Right atrium auricular region (tissue), 2 donors: ENCODE measurements at regions not wholly inside any gene's neighbourhood (a gene's known extent, or its start where the extent isn't known, plus 50 kb on each side); places are given as distances from the start of the nearest gene placed in this dataset.
"Not testable (repeated sequence)": the region's sequence is repeated elsewhere in the genome, so short reads cannot be mapped to it uniquely, and the experiment has no call there.

Source experiments
- DNase-seq: peaks from one replicate; pipeline ENCODE4 v3.0.0-alpha.2; 2019; ENCODE audit warnings: low spot score
- H3K27ac ChIP-seq, 2 donors: fragments of 200-600 bp; sonication (generic); 1 replicate in 1 of 2; 2 replicates in 1 of 2; pipeline ENCODE4 v1.5.1; 2016 to 2019
- H3K27me3 ChIP-seq, 2 donors: fragments of 200-600 bp; sonication (generic); one replicate each; pipeline versions ENCODE4 v1.5.1 to v1.6.0; 2017 to 2019
- H3K36me3 ChIP-seq: fragments of 200-600 bp; sonication (generic); one replicate; pipeline ENCODE4 v1.5.1; 2016
- H3K4me1 ChIP-seq, 2 donors: fragments of 200-600 bp; sonication (generic); one replicate each; pipeline versions ENCODE4 v1.5.1 to v1.6.0; 2017 to 2019
- H3K4me3 ChIP-seq, 2 donors: fragments of 200-600 bp; sonication (generic); 1 replicate in 1 of 2; 2 replicates in 1 of 2; pipeline ENCODE4 v1.5.1; 2017 to 2019; ENCODE audit warnings: mild to moderate bottlenecking in 1 of 2, moderate library complexity in 1 of 2
- H3K9me3 ChIP-seq, 2 donors: fragments of 200-600 bp; sonication (generic); one replicate each; pipeline ENCODE4 v1.5.1; 2019
- TF ChIP-seq, protein P1 (sequence below), 2 donors: fragments of 200-600 bp; sonication (generic); IDR thresholded peaks; one replicate each; pipeline ENCODE4 v1.5.1; 2019; ENCODE audit warnings: antibody characterized with exemption in 2 of 2

DNA sequence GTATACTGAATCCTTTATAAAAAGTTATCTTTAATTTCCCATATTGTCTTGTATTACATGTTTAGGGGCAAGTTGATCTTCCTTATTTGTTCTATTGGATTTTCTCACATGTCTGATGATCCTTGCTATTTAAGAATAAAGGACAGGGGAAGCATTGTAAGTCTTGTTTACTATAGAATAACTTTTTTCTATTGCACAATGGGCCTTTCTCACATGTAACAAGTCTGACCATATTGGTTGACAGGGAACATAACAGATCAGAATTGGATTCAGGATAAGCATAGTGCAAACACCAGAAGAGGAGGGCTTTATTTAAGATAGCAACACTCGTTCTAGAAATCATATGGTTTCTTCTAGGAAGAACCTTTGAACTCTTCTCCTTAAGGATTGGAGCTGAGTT lies 257.9 kb upstream of the RBMS3 start:
- no peaks in the 10 kb centered on the region for H3K9me3 ChIP-seq
- DNase-seq: no peak
- H3K4me3 ChIP-seq: no peak overlapping the region
- H3K36me3 ChIP-seq: no peaks in the 10 kb centered on the region
- H3K4me1 ChIP-seq: no peaks in the 10 kb centered on the region
- TF ChIP-seq, protein P1, sequence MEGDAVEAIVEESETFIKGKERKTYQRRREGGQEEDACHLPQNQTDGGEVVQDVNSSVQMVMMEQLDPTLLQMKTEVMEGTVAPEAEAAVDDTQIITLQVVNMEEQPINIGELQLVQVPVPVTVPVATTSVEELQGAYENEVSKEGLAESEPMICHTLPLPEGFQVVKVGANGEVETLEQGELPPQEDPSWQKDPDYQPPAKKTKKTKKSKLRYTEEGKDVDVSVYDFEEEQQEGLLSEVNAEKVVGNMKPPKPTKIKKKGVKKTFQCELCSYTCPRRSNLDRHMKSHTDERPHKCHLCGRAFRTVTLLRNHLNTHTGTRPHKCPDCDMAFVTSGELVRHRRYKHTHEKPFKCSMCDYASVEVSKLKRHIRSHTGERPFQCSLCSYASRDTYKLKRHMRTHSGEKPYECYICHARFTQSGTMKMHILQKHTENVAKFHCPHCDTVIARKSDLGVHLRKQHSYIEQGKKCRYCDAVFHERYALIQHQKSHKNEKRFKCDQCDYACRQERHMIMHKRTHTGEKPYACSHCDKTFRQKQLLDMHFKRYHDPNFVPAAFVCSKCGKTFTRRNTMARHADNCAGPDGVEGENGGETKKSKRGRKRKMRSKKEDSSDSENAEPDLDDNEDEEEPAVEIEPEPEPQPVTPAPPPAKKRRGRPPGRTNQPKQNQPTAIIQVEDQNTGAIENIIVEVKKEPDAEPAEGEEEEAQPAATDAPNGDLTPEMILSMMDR (IDR thresholded peaks at IDR 0.05): no peak
- no peaks in the 10 kb centered on the region for H3K27me3 ChIP-seq
- H3K27ac ChIP-seq: no peak overlapping the region

DNA sequence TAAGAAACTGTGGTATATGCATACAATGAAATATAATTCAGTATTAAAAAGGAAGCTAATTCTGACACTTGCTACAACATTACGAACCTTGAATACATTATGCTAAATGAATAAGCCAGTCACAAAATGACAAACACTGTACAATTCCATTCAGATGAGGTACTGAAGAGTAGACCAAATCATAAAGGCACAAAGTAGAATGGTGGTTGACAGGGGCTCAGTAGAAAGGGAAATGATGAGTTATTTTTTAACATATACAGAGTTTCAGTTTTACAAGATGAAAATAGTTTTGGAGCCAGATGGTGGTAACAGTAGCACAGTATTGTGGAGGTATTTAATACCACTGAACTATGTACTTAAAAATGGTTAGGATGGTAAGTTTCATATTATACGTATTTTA lies 254.6 kb upstream of the RBMS3 start:
- H3K27me3 ChIP-seq: no peaks in the 10 kb centered on the region
- no peak overlapping the region for H3K27ac ChIP-seq
- no peaks in the 10 kb centered on the region for H3K9me3 ChIP-seq
- TF ChIP-seq, protein P1 (IDR thresholded peaks at IDR 0.05): no peak
- H3K36me3 ChIP-seq: no peaks in the 10 kb centered on the region
- no peak for DNase-seq
- no peaks in the 10 kb centered on the region for H3K4me1 ChIP-seq
- no peak overlapping the region for H3K4me3 ChIP-seq

DNA sequence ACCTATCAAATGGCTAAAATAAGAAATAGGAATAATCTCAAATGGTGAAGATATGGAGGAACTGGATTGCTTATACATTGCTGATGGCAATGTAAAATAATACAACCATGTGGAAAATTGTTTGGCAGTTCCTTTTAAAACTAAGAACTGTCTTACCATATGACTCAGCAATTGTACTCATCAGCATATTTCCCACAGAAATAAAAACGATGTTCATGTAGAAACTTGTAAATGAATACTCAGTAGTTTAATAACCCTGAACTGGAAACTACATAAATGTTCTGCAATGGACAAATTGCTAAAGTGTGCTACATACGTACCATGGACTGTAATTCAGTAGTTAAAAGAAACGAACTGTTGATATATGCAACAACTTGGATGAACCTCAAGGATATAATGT lies 253.9 kb upstream of the RBMS3 start:
- TF ChIP-seq, protein P1 (IDR thresholded peaks at IDR 0.05): no peak
- Histone ChIP-seq H3K36me3 (no peaks in the 10 kb centered on the region), H3K4me3 (no peak overlapping the region), H3K27ac (no peak overlapping the region), H3K27me3 (no peaks in the 10 kb centered on the region), H3K9me3 (no peaks in the 10 kb centered on the region), H3K4me1 (no peaks in the 10 kb centered on the region)
- no peak for DNase-seq

DNA sequence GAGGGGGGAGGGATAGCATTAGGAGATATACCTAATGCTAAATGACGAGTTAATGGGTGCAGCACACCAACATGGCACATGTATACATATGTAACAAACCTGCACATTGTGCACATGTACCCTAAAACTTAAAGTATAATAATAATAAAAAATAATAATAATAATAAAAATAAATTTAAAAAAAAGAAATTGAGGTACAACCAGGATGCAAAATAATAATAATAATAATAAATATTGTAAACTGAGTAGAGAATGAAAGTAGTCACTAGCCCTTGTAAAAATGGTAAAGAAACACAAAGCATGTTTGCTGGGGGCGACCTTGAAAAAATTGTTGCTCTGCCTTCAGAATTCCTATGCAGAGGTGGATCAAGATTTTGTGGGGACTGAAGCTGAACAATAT lies 249.7 kb upstream of the RBMS3 start:
- not testable (repeated sequence) for DNase-seq, H3K4me3 ChIP-seq, H3K4me1 ChIP-seq, H3K36me3 ChIP-seq, H3K27ac ChIP-seq, H3K27me3 ChIP-seq, H3K9me3 ChIP-seq

DNA sequence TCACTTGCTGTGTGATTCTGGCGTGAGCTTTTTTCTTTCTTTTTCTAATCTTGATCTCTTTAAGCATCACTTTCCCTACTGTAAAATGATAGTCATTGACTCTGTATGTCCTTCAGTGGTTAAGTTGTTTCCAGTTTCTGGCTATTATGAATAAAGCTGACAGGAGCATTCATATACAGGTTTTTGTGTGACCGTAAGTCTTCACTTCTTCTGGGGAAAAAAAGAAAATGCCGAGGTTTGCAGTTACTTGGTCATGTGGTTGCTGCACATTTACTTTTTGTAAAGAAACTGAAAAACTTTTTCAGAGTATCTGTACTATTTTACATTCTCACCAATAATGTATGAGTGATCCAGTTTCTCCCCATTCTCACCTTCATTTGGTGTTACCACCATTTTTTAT lies 247.4 kb upstream of the RBMS3 start:
- TF ChIP-seq, protein P1 (IDR thresholded peaks at IDR 0.05): no peak
- H3K4me1 ChIP-seq: no peaks in the 10 kb centered on the region
- H3K27me3 ChIP-seq: no peaks in the 10 kb centered on the region
- no peak overlapping the region for H3K4me3 ChIP-seq
- H3K36me3 ChIP-seq: no peaks in the 10 kb centered on the region
- H3K9me3 ChIP-seq: no peaks in the 10 kb centered on the region
- H3K27ac ChIP-seq: no peak overlapping the region
- no peak for DNase-seq

DNA sequence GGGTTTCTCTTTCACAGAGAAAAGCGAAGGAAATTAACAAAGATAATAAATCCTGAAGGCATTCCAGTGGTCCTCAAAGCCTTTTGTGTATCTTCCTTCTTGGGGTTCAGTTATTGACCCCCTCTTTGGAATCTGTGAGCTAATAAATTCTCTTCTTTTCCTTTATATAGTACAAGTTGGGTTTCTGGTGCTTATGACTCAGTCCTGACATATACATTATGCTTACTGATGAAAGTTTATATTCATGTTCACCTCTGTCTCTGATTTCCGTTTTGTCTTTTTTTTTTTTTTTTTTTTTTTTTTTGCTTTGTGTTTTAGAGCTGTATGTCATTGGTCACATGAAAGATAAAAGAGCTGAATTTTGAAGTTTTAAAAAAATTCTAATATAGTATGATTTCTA lies 230.7 kb upstream of the RBMS3 start:
- Histone ChIP-seq H3K9me3 (peaks cover 0 to 4% of the 10 kb centered on the region in 2 donors), H3K4me3 (no peak overlapping the region), H3K36me3 (no peaks in the 10 kb centered on the region), H3K27me3 (no peaks in the 10 kb centered on the region), H3K4me1 (no peaks in the 10 kb centered on the region), H3K27ac (no peak overlapping the region)
- TF ChIP-seq, protein P1 (IDR thresholded peaks at IDR 0.05): no peak
- DNase-seq: no peak
